HG03280 (cell line): ENCODE measurements at regions not wholly inside any gene's neighbourhood (a gene's known extent, or its start where the extent isn't known, plus 50 kb on each side); places are given as distances from the start of the nearest gene placed in this dataset.

Experiments
- ATAC-seq: cut with Tn5 transposase; IDR thresholded peaks from one replicate; pipeline ENCODE4 v1.9.1; 2021; ENCODE audit warnings: mild to moderate bottlenecking, moderate library complexity; ENCODE audit not compliant: unreplicated experiment

GRCh38 chr4:35562861-35563260, 681.5 kb downstream of the ARAP2 start:
- no peak for ATAC-seq

GRCh38 chr4:35565640-35566039, 678.7 kb downstream of the ARAP2 start:
- no peak for ATAC-seq

- no peak for ATAC-seq
Measured at GRCh38 chr4:35591035-35591434, 653.3 kb downstream of the ARAP2 start.

GRCh38 chr4:35604252-35604651, 640.1 kb downstream of the ARAP2 start:
- ATAC-seq = no peak

- no peak for ATAC-seq
Measured at GRCh38 chr4:35604724-35605123, 639.6 kb downstream of the ARAP2 start.

- ATAC-seq = no peak
Measured at GRCh38 chr4:35608205-35608604, 636.1 kb downstream of the ARAP2 start.

GRCh38 chr4:35614120-35614519, 630.2 kb downstream of the ARAP2 start:
- no peak for ATAC-seq

GRCh38 chr4:35639929-35640328, 604.4 kb downstream of the ARAP2 start:
- ATAC-seq = no peak

GRCh38 chr4:35643661-35644060, 600.7 kb downstream of the ARAP2 start:
- no peak for ATAC-seq

GRCh38 chr4:35644591-35644990, 599.7 kb downstream of the ARAP2 start:
- ATAC-seq = no peak

- ATAC-seq = no peak
Measured at GRCh38 chr4:35649011-35649410, 595.3 kb downstream of the ARAP2 start.

GRCh38 chr4:35649778-35650177, 594.5 kb downstream of the ARAP2 start:
- no peak for ATAC-seq

- no peak for ATAC-seq
Measured at GRCh38 chr4:35652197-35652596, 592.1 kb downstream of the ARAP2 start.

GRCh38 chr4:35653451-35653850, 590.9 kb downstream of the ARAP2 start:
- no peak for ATAC-seq

- no peak for ATAC-seq
Measured at GRCh38 chr4:35673137-35673536, 571.2 kb downstream of the ARAP2 start.

- no peak for ATAC-seq
Measured at GRCh38 chr4:35684755-35685154, 559.6 kb downstream of the ARAP2 start.

GRCh38 chr4:35689870-35690269, 554.4 kb downstream of the ARAP2 start:
- no peak for ATAC-seq

GRCh38 chr4:35690271-35690670, 554.0 kb downstream of the ARAP2 start:
- no peak for ATAC-seq

- ATAC-seq = no peak
Measured at GRCh38 chr4:35695003-35695402, 549.3 kb downstream of the ARAP2 start.

GRCh38 chr4:35695421-35695820, 548.9 kb downstream of the ARAP2 start:
- no peak for ATAC-seq

GRCh38 chr4:35697210-35697736, 547.0 kb downstream of the ARAP2 start:
- no peak for ATAC-seq

- ATAC-seq = no peak
Measured at GRCh38 chr4:35700663-35701062, 543.7 kb downstream of the ARAP2 start.

GRCh38 chr4:35709080-35709479, 535.2 kb downstream of the ARAP2 start:
- ATAC-seq = no peak

- no peak for ATAC-seq
Measured at GRCh38 chr4:35710343-35710742, 534.0 kb downstream of the ARAP2 start.
